SK-N-SH treated with all-trans-retinoic acid at 6 μM for 48 hours (cell line): ENCODE measurements at regions not wholly inside any gene's neighbourhood (a gene's known extent, or its start where the extent isn't known, plus 50 kb on each side); places are given as distances from the start of the nearest gene placed in this dataset.

Source experiments
- CSRNP3 ChIP-seq: fragments of 250-450 bp; sonication (Bioruptor Pico); IDR thresholded peaks from 2 replicates; pipeline ENCODE4 v1.5.1; 2021; ENCODE audit warnings: mild to moderate bottlenecking, moderate library complexity
- ISL1 ChIP-seq: fragments of 250-450 bp; sonication (Bioruptor Pico); IDR thresholded peaks from 2 replicates; pipeline ENCODE4 v2.1.2; 2022; ENCODE audit warnings: mild to moderate bottlenecking, moderate library complexity
- ZC3H10 ChIP-seq: fragments of 250-450 bp; sonication (Bioruptor Pico); IDR thresholded peaks from 2 replicates; pipeline ENCODE4 v1.5.1; 2021; ENCODE audit warnings: mild to moderate bottlenecking, moderate library complexity
- ZFP3 ChIP-seq: fragments of 250-450 bp; sonication (Bioruptor Pico); IDR thresholded peaks from 2 replicates; pipeline ENCODE4 v1.5.0; 2020; ENCODE audit warnings: mild to moderate bottlenecking, moderate library complexity

- TF ChIP-seq ISL1 (CRISPR knock-in tag) (no peak), ZFP3 (CRISPR knock-in tag) (no peak), ZC3H10 (CRISPR knock-in tag) (no peak), CSRNP3 (CRISPR knock-in tag) (no peak)
Observed at GRCh38 chr5:2856206-2856605, 104.7 kb upstream of the IRX2 start.
